Suprapubic skin (tissue), 3 donors: ENCODE measurements at regions not wholly inside any gene's neighbourhood (a gene's known extent, or its start where the extent isn't known, plus 50 kb on each side); places are given as distances from the start of the nearest gene placed in this dataset.

ENCODE experiments used
- CTCF ChIP-seq, 2 donors: fragments of 200-600 bp in 1 of 2; fragments of 450-650 bp in 1 of 2; sonication (generic) in 1 of 2; IDR thresholded peaks; one replicate each; pipeline ENCODE4 v1.5.1; 2016 to 2019; ENCODE audit warnings: antibody characterized with exemption in 2 of 2, mild to moderate bottlenecking in 1 of 2, moderate library complexity in 1 of 2
- POLR2AphosphoS5 ChIP-seq, 3 donors: sonication (generic); formaldehyde crosslinking; IDR thresholded peaks; one replicate each; pipeline ENCODE4 v1.6.1; 2017; ENCODE audit warnings: antibody characterized with exemption in 3 of 3

GRCh38 chr9:118463419-118463818, 759.2 kb downstream of the TLR4 start:
- TF ChIP-seq CTCF (IDR thresholded peaks at IDR 0.05) (no peak), POLR2AphosphoS5 (IDR thresholded peaks at IDR 0.05) (no peak)
